IMR-90 (cell line): ENCODE measurements at regions not wholly inside any gene's neighbourhood (a gene's known extent, or its start where the extent isn't known, plus 50 kb on each side); places are given as distances from the start of the nearest gene placed in this dataset.

ENCODE experiments used
- ATAC-seq: fragments of 200-7000 bp; cut with Tn5 transposase; 2 replicates; pipeline ENCODE4 v1.9.1; 2020; ENCODE audit warnings: low read depth, mild to moderate bottlenecking, moderate library complexity
- BruUV-seq: library from RNA; stranded (reverse); fragments of 400-500 nt; replicated peaks from 2 replicates; lab custom pipeline; 2021; lab: Mats Ljungman, UMichigan
- CTCF ChIA-PET: fragments of 300-600 bp; formaldehyde crosslinking; extraction: SDS; loops from one replicate; lab custom pipeline; 2021; ENCODE audit warnings: antibody characterized with exemption; lab: Yijun Ruan, JAX
- POLR2A ChIA-PET: fragments of 300-600 bp; sonication (Branson Sonifier 250); formaldehyde crosslinking; loops from one replicate; lab custom pipeline; 2022; ENCODE audit warnings: antibody characterized with exemption; ENCODE audit not compliant: unreplicated experiment; lab: Charles Lee
- DNase-seq: peaks from one replicate; pipeline ENCODE4 v3.0.0; 2013
- H2AFZ ChIP-seq: replicated peaks from 2 replicates; pipeline ENCODE3; 2013; ENCODE audit warnings: low read length, mild to moderate bottlenecking; ENCODE audit not compliant: poor library complexity
- H2AK5ac ChIP-seq: 2 replicates; pipeline ENCODE4 v1.6.1; 2013; ENCODE audit warnings: low read depth, low read length, inconsistent platforms
- H2AK9ac ChIP-seq: replicated peaks from 2 replicates; pipeline ENCODE3; 2013; ENCODE audit warnings: mild to moderate bottlenecking, low read depth, low read length, moderate library complexity; ENCODE audit not compliant: poor library complexity
- H2BK120ac ChIP-seq: 2 replicates; pipeline ENCODE4 v1.6.1; 2013; ENCODE audit warnings: low read depth, low read length, inconsistent platforms
- H2BK15ac ChIP-seq: 3 replicates; pipeline ENCODE4 v1.6.1; 2013; ENCODE audit warnings: low read depth, low read length, inconsistent platforms
- H2BK20ac ChIP-seq: 2 replicates; pipeline ENCODE4 v1.6.1; 2013; ENCODE audit warnings: low read depth, mild to moderate bottlenecking, inconsistent platforms, low read length, moderate library complexity
- H2BK5ac ChIP-seq: 2 replicates; pipeline ENCODE4 v1.6.1; 2013; ENCODE audit warnings: mild to moderate bottlenecking, low read depth, low read length, inconsistent platforms; ENCODE audit not compliant: poor library complexity, severe bottlenecking
- H3K14ac ChIP-seq: replicated peaks from 2 replicates; pipeline ENCODE4 v1.6.1; 2013; ENCODE audit warnings: low read depth, low read length, inconsistent platforms
- H3K18ac ChIP-seq: 2 replicates; pipeline ENCODE4 v1.6.1; 2013; ENCODE audit warnings: low read depth, low read length, control low read depth
- H3K23ac ChIP-seq: 2 replicates; pipeline ENCODE4 v1.6.1; 2013; ENCODE audit warnings: low read depth, low read length, inconsistent platforms
- H3K27ac ChIP-seq: 2 replicates; pipeline ENCODE4 v1.5.1; 2013; ENCODE audit warnings: mild to moderate bottlenecking, control low read depth, low read length; ENCODE audit not compliant: insufficient read depth
- H3K27me3 ChIP-seq: 2 replicates; pipeline ENCODE4 v1.6.1; 2013; ENCODE audit warnings: low read length; ENCODE audit not compliant: control insufficient read depth, insufficient read depth
- H3K36me3 ChIP-seq: 2 replicates; pipeline ENCODE4 v1.6.1; 2013; ENCODE audit warnings: low read length, mixed read lengths; ENCODE audit not compliant: control insufficient read depth, insufficient read depth
- H3K4ac ChIP-seq: 2 replicates; pipeline ENCODE4 v1.6.1; 2013; ENCODE audit warnings: low read depth, low read length, inconsistent platforms
- H3K4me1 ChIP-seq: 2 replicates; pipeline ENCODE4 v1.6.1; 2013; ENCODE audit warnings: low read length, mixed read lengths; ENCODE audit not compliant: control insufficient read depth, insufficient read depth
- H3K4me2 ChIP-seq: 2 replicates; pipeline ENCODE4 v1.6.1; 2013; ENCODE audit warnings: low read depth, mild to moderate bottlenecking, control low read depth, low read length, moderate library complexity
- H3K4me3 ChIP-seq: 2 replicates; pipeline ENCODE4 v1.5.1; 2013; ENCODE audit warnings: low read depth, mild to moderate bottlenecking, control low read depth, low read length, moderate library complexity; ENCODE audit not compliant: insufficient read depth
- H3K56ac ChIP-seq: 2 replicates; pipeline ENCODE4 v1.6.1; 2013; ENCODE audit warnings: low read length, inconsistent platforms; ENCODE audit not compliant: insufficient read depth; ENCODE audit errors: extremely low read depth
- H3K79me1 ChIP-seq, 2 experiments: 2 replicates each; pipeline ENCODE4 v1.6.1; 2013; ENCODE audit warnings: low read length in 2 of 2, inconsistent platforms in 1 of 2, low read depth in 1 of 2
- H3K9ac ChIP-seq: 2 replicates; pipeline ENCODE4 v1.6.1; 2013; ENCODE audit warnings: low read depth, low read length, control low read depth
- H3K9me1 ChIP-seq: 2 replicates; pipeline ENCODE4 v1.6.1; 2013; ENCODE audit warnings: low read length, inconsistent platforms; ENCODE audit not compliant: insufficient read depth
- H3K9me3 ChIP-seq: 2 replicates; pipeline ENCODE4 v1.6.1; 2013; ENCODE audit warnings: low read length; ENCODE audit not compliant: control insufficient read depth, insufficient read depth
- H4K20me1 ChIP-seq: 2 replicates; pipeline ENCODE4 v1.6.1; 2013; ENCODE audit warnings: low read length, inconsistent platforms; ENCODE audit not compliant: insufficient read depth
- H4K5ac ChIP-seq: 2 replicates; pipeline ENCODE4 v1.6.1; 2013; ENCODE audit warnings: mild to moderate bottlenecking, low read depth, low read length, control low read depth
- H4K8ac ChIP-seq, 2 experiments: 2 replicates each; pipeline ENCODE4 v1.6.1; 2013; ENCODE audit warnings: low read depth in 2 of 2, low read length in 2 of 2, control low read depth in 1 of 2, inconsistent platforms in 1 of 2
- H4K91ac ChIP-seq: 2 replicates; pipeline ENCODE4 v1.6.1; 2013; ENCODE audit warnings: low read depth, low read length, inconsistent platforms; ENCODE audit not compliant: insufficient read depth
- BHLHE40 ChIP-seq: fragments of 150-350 bp; IDR thresholded peaks from 2 replicates; pipeline ENCODE4 v1.6.1; 2016; ENCODE audit warnings: mild to moderate bottlenecking, low read depth, low read length
- CEBPB ChIP-seq: IDR thresholded peaks from 2 replicates; pipeline ENCODE4 v1.6.1; 2012; ENCODE audit warnings: low read depth, low read length, improper control_type of control experiment
- CHD1 ChIP-seq: IDR thresholded peaks from 2 replicates; pipeline ENCODE4 v1.6.1; 2012; ENCODE audit warnings: low read depth, low read length, improper control_type of control experiment
- ELK1 ChIP-seq: fragments of 150-350 bp; IDR thresholded peaks from 2 replicates; pipeline ENCODE4 v1.6.1; 2016; ENCODE audit warnings: low read depth, mild to moderate bottlenecking, low read length, moderate library complexity, borderline replicate concordance
- MAFK ChIP-seq: IDR thresholded peaks from 2 replicates; pipeline ENCODE4 v1.6.1; 2012; ENCODE audit warnings: low read depth, low read length, improper control_type of control experiment
- MAZ ChIP-seq: IDR thresholded peaks from 2 replicates; pipeline ENCODE4 v1.6.1; 2012; ENCODE audit warnings: low read depth, mild to moderate bottlenecking, low read length, improper control_type of control experiment, moderate library complexity, borderline replicate concordance
- MXI1 ChIP-seq: IDR thresholded peaks from 2 replicates; pipeline ENCODE4 v1.6.1; 2012; ENCODE audit warnings: low read depth, mild to moderate bottlenecking, low read length, moderate library complexity, borderline replicate concordance
- NFE2L2 ChIP-seq: fragments of 150-350 bp; IDR thresholded peaks from 2 replicates; pipeline ENCODE4 v1.6.1; 2016; ENCODE audit warnings: low read depth, mild to moderate bottlenecking, low read length
- RAD21 ChIP-seq: IDR thresholded peaks from 2 replicates; pipeline ENCODE4 v1.6.1; 2012; ENCODE audit warnings: low read length, improper control_type of control experiment
- RCOR1 ChIP-seq: IDR thresholded peaks from 2 replicates; pipeline ENCODE4 v1.6.1; 2012; ENCODE audit warnings: mild to moderate bottlenecking, low read length, improper control_type of control experiment; ENCODE audit not compliant: insufficient replicate concordance
- RFX5 ChIP-seq: IDR thresholded peaks from 2 replicates; pipeline ENCODE4 v1.8.0; 2012; ENCODE audit warnings: low read depth, mild to moderate bottlenecking, low read length, moderate library complexity
- SMC3 ChIP-seq: fragments of 150-350 bp; IDR thresholded peaks from 2 replicates; pipeline ENCODE4 v1.6.1; 2016; ENCODE audit warnings: low read depth, mild to moderate bottlenecking, antibody characterized with exemption, low read length, moderate library complexity
- USF2 ChIP-seq: fragments of 150-350 bp; IDR thresholded peaks from 2 replicates; pipeline ENCODE4 v1.6.1; 2017; ENCODE audit warnings: mild to moderate bottlenecking, antibody characterized with exemption, low read length, low read depth
- WGBS, 2 experiments: methylation state at CpG; one replicate each; pipeline versions ENCODE4 v1.1.5 to v1.1.7; 2013; ENCODE audit warnings: missing lambda C conversion rate in 2 of 2; ENCODE audit not compliant: insufficient read length in 1 of 2; ENCODE audit errors: extremely low coverage in 2 of 2; 5-methylcytosine and 5-hydroxymethylcytosine counted together
- dilution Hi-C: fragments of 300-500 bp; cut with HindIII; formaldehyde crosslinking; loops from one replicate; pipeline ENCODE4 v1.14.3; 2018; ENCODE audit warnings: low sequenced_read_pairs; ENCODE audit not compliant: unreplicated experiment
- in situ Hi-C: fragments of 300-500 bp; cut with MboI; formaldehyde crosslinking; loops from 3 replicates; pipeline ENCODE4 v1.14.3; 2019; ENCODE audit warnings: low sequenced_read_pairs, inconsistent platforms, mixed read lengths
- intact Hi-C: fragments of 100-400 bp; cut with micrococcal nuclease; formaldehyde crosslinking; loops from 2 replicates; pipeline ENCODE4 v1.10.0; 2022

DNA sequence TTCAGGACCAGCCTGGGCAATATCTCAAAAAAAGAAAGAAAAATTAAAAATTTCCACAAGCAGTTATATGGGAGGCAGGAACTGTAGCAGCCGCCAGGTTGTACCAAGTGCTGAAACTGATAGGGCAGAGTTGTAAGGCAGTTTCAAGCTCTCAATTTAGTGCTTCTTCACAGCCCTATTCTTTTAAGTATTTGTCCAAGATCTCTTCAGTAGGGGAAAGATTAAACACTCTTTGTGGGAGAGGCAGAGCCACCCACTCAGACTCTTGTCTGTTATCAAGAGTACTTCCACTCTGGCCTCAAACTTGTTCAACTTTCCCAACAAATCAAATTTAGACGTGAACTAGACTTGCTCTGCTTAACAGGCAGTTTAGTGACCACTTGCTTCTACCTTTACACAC, 228.7 kb downstream of the REEP3 start:
- Histone ChIP-seq H2BK120ac (no peak overlapping the region), H4K8ac (no peak overlapping the region)
- intact Hi-C loops, result no loop called here

More for the DNA sequence above, 228.7 kb downstream of the REEP3 start:
- Histone ChIP-seq H3K23ac (no peak overlapping the region), H4K20me1 (no peaks in the 10 kb centered on the region), H4K5ac (no peak overlapping the region), H3K9ac (no peak overlapping the region), H3K9me3 (no peaks in the 10 kb centered on the region), H3K4me1 (no peaks in the 10 kb centered on the region), H3K27ac (no peak overlapping the region), H3K56ac (no peak overlapping the region), H3K14ac (no peak overlapping the region), H2BK5ac (no peak overlapping the region), H3K18ac (no peak overlapping the region), H4K91ac (no peak overlapping the region), H2AFZ (no peak overlapping the region), H3K4ac (no peak overlapping the region), H3K79me1 (no peaks in the 10 kb centered on the region), H3K27me3 (no peaks in the 10 kb centered on the region; the same call in 1 of the 2 replicates), H3K36me3 (no peaks in the 10 kb centered on the region), H2AK5ac (no peak overlapping the region), H2BK15ac (no peak overlapping the region), H2AK9ac (no peak overlapping the region), H3K9me1 (no peaks in the 10 kb centered on the region), H3K4me2 (no peak overlapping the region), H3K4me3 (no peak overlapping the region), H2BK20ac (no peak overlapping the region)
- TF ChIP-seq BHLHE40, result no peak
- TF ChIP-seq SMC3, result no peak
- no peak for TF ChIP-seq CHD1
- no peak for TF ChIP-seq RAD21
- no peak for TF ChIP-seq MAFK
- no peak for TF ChIP-seq RFX5
- no peak for TF ChIP-seq USF2
- no peak for TF ChIP-seq CEBPB
- TF ChIP-seq ELK1, result no peak
- no peak for TF ChIP-seq MAZ
- no peak for TF ChIP-seq MXI1
- no peak for TF ChIP-seq NFE2L2
- TF ChIP-seq RCOR1, result no peak
- dilution Hi-C loops (no loop called here), in situ Hi-C loops (no loop called here)
- DNase-seq, result no peak
- WGBS, 2 experiments, result no CpG with 5 or more reads among the region's 2 CpGs
- CTCF ChIA-PET, result no interaction called here
- BruUV-seq, result no TSS peak
- no peak for ATAC-seq
- POLR2A ChIA-PET, result no interaction called here
